Naive thymus-derived CD8-positive, alpha-beta T cell (primary cell): ENCODE measurements at regions not wholly inside any gene's neighbourhood (a gene's known extent, or its start where the extent isn't known, plus 50 kb on each side); places are given as distances from the start of the nearest gene placed in this dataset.

Experiments used
- ATAC-seq, 2 donors: fragments of 150-1000 bp; cut with Tn5 transposase in 1 of 2; sonication (Bioruptor Pico), chemical (Tn5 transposase) in 1 of 2; 1 replicate in 1 of 2; 2 replicates in 1 of 2; pipeline ENCODE4 v1.10.0; 2021; ENCODE audit warnings: mild to moderate bottlenecking in 2 of 2, moderate library complexity in 2 of 2
- POLR2A ChIA-PET: fragments of 350-600 bp; sonication (Branson Sonifier 250); formaldehyde crosslinking; loops from one replicate; lab custom pipeline; 2021; ENCODE audit warnings: antibody characterized with exemption; lab: Charles Lee
- DNase-seq, 10 donors: peaks; one replicate each; pipeline versions ENCODE4 v3.0.0 to v3.0.0-alpha.2; 2020 to 2022
- H3K27ac Mint-ChIP-seq, 10 donors: one replicate each; pipeline ENCODE4 v1.8.0; 2020 to 2022; ENCODE audit warnings: mild to moderate bottlenecking in 10 of 10, mixed read lengths in 10 of 10, moderate library complexity in 4 of 10, inconsistent platforms in 1 of 10
- H3K27me3 Mint-ChIP-seq, 5 donors: one replicate each; pipeline ENCODE4 v1.8.0; 2021 to 2022; ENCODE audit warnings: mixed read lengths in 5 of 5
- H3K36me3 Mint-ChIP-seq, 3 donors: one replicate each; pipeline ENCODE4 v1.8.0; 2020 to 2022; ENCODE audit warnings: mixed read lengths in 3 of 3, mild to moderate bottlenecking in 2 of 3, inconsistent platforms in 1 of 3
- H3K4me1 Mint-ChIP-seq, 4 donors: one replicate each; pipeline ENCODE4 v1.8.0; 2021 to 2022; ENCODE audit warnings: mixed read lengths in 4 of 4
- H3K4me3 Mint-ChIP-seq, 10 donors: one replicate each; pipeline ENCODE4 v1.8.0; 2020 to 2022; ENCODE audit warnings: mild to moderate bottlenecking in 10 of 10, mixed read lengths in 10 of 10, moderate library complexity in 6 of 10, inconsistent platforms in 1 of 10
- H3K9me3 Mint-ChIP-seq, 9 donors: one replicate each; pipeline ENCODE4 v1.8.0; 2020 to 2022; ENCODE audit warnings: mixed read lengths in 9 of 9, mild to moderate bottlenecking in 3 of 9, inconsistent platforms in 1 of 9, moderate library complexity in 1 of 9

DNA sequence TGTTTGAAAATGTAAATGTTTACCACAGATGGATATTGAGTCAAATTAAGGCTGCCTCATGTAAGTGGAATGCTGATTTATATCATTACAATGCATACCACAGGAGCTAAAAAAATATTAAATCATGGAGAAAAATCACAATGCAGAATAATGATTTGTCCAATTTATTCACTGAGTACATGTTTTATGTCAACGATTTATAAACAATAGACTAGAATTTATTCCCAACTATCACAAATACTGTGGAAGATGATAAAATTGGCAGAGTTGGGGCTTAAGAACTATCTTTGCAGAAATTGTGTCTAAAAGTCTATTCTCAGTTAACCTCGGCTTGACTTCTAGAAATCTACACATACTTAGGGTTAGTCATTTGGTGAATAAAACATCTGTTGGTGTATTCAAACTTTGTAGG lies 472.1 kb upstream of the MARCKS start:
- no peak overlapping the region for H3K4me3 Mint-ChIP-seq
- peaks cover 0 to 4% (median 0%) of the 10 kb centered on the region in 9 donors for H3K9me3 Mint-ChIP-seq
- POLR2A ChIA-PET = no interaction called here
- ATAC-seq (no peak), DNase-seq (no peak)
- H3K36me3 Mint-ChIP-seq = no peaks in the 10 kb centered on the region
- no peak overlapping the region for H3K27ac Mint-ChIP-seq
- H3K4me1 Mint-ChIP-seq = no peaks in the 10 kb centered on the region
- H3K27me3 Mint-ChIP-seq = peaks cover 0 to 3% (median 0%) of the 10 kb centered on the region in 5 donors

DNA sequence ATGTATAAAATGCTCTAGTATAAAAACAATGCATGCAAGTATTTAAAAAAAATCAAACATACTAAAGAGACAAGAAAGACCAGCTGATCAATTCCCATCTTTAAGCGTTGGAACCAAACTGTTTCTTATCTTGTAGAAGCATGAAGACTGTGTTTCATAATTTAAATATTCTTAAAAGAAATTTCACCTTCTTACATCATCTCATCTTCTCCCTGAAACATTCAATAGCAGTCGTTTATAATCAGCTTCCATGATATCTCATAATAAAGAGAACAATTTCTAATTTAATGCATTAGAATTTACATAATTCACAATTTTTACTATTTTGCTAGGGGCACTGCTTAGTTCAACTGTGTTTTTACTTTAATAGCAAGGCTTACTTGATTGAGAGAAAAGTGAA lies 468.1 kb upstream of the MARCKS start:
- no peak for DNase-seq
- ATAC-seq = no peak
- POLR2A ChIA-PET = no interaction called here
- H3K9me3 Mint-ChIP-seq = no peaks in the 10 kb centered on the region
- peaks cover 0 to 8% (median 0%) of the 10 kb centered on the region in 5 donors for H3K27me3 Mint-ChIP-seq
- H3K4me3 Mint-ChIP-seq = no peak overlapping the region
- no peaks in the 10 kb centered on the region for H3K36me3 Mint-ChIP-seq
- no peak overlapping the region for H3K27ac Mint-ChIP-seq
- no peaks in the 10 kb centered on the region for H3K4me1 Mint-ChIP-seq

DNA sequence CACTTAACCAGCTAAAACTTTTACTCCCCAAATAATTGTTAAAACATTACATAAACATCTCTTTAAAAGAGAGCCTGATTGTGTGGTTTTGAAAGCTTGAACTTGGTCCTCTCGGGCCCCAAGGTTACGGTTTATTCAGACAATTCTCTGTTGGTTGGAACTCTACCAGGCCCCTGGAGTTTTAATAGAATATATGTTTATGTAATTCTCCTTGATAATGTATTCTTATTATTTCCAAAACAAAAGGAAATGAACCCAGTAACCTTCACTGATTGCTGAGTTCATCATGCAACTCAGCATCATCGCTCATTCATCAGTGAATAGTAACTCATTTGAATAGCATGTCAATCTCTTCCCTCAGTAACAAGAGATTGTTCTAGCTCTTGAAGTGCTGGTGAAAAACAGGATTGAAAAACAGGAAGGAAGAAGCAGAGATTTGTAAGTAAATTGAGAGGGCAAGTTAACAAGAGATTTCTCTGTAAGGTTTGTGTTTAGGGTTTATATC lies 464.5 kb upstream of the MARCKS start:
- Mint-ChIP-seq H3K4me1 (no peaks in the 10 kb centered on the region), H3K36me3 (no peaks in the 10 kb centered on the region), H3K27ac (no peak overlapping the region), H3K9me3 (no peaks in the 10 kb centered on the region), H3K27me3 (peaks cover 0 to 8% (median 0%) of the 10 kb centered on the region in 5 donors), H3K4me3 (no peak overlapping the region)
- DNase-seq = no peak
- POLR2A ChIA-PET = no interaction called here
- no peak for ATAC-seq

DNA sequence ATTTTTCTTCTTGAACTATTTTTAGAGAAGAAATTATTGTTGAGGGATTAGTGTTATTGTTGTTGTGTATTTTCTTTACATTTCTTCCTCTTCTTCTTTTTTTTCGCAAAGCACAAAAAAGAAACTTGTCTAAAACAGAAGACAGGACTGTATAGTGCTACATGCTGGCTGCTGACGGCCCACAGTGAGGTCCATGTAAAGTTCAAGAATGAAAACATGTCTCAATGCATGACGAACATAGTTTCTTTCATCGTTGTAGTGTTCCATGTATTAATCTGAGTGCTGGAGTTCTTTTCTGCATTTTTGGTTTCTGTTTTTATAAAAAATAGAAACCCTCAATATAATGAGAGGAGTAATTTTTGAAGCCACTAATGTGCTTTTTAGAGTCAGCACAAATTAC lies 462.9 kb upstream of the MARCKS start:
- H3K4me1 Mint-ChIP-seq = no peaks in the 10 kb centered on the region
- H3K27me3 Mint-ChIP-seq = peaks cover 0 to 8% (median 0%) of the 10 kb centered on the region in 5 donors
- H3K27ac Mint-ChIP-seq = no peak overlapping the region
- H3K36me3 Mint-ChIP-seq = no peaks in the 10 kb centered on the region
- peaks cover 0 to 4% (median 0%) of the 10 kb centered on the region in 9 donors for H3K9me3 Mint-ChIP-seq
- ATAC-seq (no peak), DNase-seq (no peak)
- POLR2A ChIA-PET = no interaction called here
- H3K4me3 Mint-ChIP-seq = no peak overlapping the region

DNA sequence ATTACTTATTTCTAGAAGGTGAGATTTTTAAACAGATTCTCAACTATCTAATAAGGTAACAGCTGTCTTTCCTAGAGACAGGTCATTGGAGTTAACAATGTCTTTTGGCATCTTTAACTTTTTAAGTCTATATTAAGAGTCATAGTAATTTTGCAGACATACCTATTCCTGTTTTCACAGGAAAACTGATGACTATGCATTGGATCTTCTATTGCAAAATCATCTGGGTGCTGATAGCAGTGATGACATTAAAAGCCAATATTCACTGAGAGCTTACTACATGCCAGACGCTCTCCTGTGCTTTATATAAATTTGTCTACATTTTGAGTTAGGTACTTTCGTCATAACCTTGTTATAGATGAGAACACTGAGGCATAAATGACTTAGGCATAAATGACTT lies 462.4 kb upstream of the MARCKS start:
- POLR2A ChIA-PET = no interaction called here
- DNase-seq (no peak), ATAC-seq (no peak)
- Mint-ChIP-seq H3K4me3 (no peak overlapping the region), H3K36me3 (no peaks in the 10 kb centered on the region), H3K27me3 (peaks cover 0 to 8% (median 0%) of the 10 kb centered on the region in 5 donors), H3K9me3 (peaks cover 0 to 4% (median 0%) of the 10 kb centered on the region in 9 donors), H3K4me1 (no peaks in the 10 kb centered on the region), H3K27ac (no peak overlapping the region)

DNA sequence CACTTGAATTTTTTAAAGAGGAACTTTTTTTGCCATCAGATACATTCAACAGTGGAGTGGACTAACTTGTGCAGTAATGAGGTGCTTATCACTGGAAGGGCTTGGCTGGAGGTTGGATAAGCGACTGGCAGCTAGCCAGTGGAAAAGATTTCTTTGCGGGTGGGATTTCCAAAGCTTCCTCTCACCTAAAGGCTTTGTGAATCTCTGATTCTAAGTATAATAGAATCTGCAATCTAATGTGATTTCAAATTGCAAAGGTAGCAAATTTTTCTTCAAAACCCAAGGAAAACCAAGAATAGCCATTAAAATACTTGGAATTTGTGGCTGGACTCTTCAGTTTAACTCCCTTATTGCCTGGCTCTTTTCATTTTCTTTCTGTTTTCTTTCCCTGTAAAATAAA lies 460.4 kb upstream of the MARCKS start:
- no peak for DNase-seq
- no peak overlapping the region for H3K4me3 Mint-ChIP-seq
- no peaks in the 10 kb centered on the region for H3K4me1 Mint-ChIP-seq
- peaks cover 0 to 8% (median 0%) of the 10 kb centered on the region in 9 donors for H3K9me3 Mint-ChIP-seq
- no peak overlapping the region for H3K27ac Mint-ChIP-seq
- H3K36me3 Mint-ChIP-seq = no peaks in the 10 kb centered on the region
- peaks cover 0 to 1% (median 0%) of the 10 kb centered on the region in 5 donors for H3K27me3 Mint-ChIP-seq
- ATAC-seq = no peak
- POLR2A ChIA-PET = no interaction called here

DNA sequence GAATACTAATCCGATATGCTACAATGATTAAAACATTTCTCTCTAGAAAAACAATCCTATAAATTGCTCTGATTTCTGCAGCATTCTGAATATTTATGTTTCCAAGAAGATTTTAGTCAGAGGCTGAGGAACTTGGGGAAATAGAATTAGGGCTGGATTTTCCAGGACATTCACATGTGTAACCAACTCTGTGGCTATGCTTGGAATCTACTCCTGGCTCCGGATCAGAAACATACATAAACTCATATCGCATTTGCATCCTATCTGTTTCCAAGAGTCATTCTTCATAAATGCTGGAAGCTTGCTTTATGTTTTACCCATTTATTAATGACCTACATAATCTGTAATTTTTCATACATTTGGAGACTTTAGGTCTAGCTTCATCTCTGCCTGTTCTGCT lies 459.9 kb upstream of the MARCKS start:
- ATAC-seq = no peak
- no peak overlapping the region for H3K4me3 Mint-ChIP-seq
- H3K9me3 Mint-ChIP-seq = peaks cover 0 to 8% (median 0%) of the 10 kb centered on the region in 9 donors
- POLR2A ChIA-PET = no interaction called here
- DNase-seq = no peak
- no peaks in the 10 kb centered on the region for H3K4me1 Mint-ChIP-seq
- H3K36me3 Mint-ChIP-seq = no peaks in the 10 kb centered on the region
- no peaks in the 10 kb centered on the region for H3K27me3 Mint-ChIP-seq
- no peak overlapping the region for H3K27ac Mint-ChIP-seq

DNA sequence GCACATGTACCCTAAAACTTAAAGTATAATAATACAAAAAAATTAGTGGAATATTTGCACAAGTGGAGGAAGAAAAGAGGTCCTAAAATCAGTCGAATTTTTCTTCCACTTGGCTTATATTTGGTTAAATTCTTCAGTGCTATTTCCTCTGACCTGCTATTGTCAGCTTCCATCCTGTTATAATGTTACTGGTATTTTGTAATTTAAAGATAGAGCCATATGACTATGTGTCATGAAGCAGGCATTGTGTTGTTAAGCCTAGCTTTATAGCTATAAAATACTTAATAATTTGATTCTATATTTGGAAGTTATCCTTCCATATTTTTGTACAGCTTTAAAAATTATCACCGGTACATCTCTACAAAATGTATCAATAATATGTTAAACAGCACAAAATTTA lies 455.9 kb upstream of the MARCKS start:
- Mint-ChIP-seq H3K36me3 (no peaks in the 10 kb centered on the region), H3K27me3 (peaks cover 0 to 7% (median 3%) of the 10 kb centered on the region in 5 donors), H3K4me3 (no peak overlapping the region), H3K4me1 (no peaks in the 10 kb centered on the region), H3K9me3 (peaks cover 0 to 11% (median 0%) of the 10 kb centered on the region in 9 donors), H3K27ac (no peak overlapping the region)
- no peak for DNase-seq
- no peak for ATAC-seq
- POLR2A ChIA-PET = no interaction called here

DNA sequence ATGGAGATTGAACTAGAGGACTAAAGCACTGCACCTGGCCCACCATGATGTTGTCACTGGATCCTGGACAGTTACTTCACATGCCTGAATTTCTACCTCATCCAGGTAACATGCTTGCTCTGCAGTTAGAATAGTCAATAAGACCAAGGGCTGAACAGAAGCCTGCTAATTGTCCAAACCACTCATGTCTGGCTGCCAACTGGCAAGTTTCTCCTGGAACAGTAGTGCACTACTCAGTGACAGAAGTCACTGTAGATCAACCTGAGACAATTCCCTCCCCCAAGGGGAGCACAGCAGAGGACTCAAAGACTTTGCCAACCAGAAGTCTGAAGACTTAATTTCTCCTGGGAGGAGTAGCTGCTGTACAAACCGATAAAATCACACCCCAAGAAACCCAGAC lies 454.6 kb upstream of the MARCKS start:
- no peak overlapping the region for H3K27ac Mint-ChIP-seq

DNA sequence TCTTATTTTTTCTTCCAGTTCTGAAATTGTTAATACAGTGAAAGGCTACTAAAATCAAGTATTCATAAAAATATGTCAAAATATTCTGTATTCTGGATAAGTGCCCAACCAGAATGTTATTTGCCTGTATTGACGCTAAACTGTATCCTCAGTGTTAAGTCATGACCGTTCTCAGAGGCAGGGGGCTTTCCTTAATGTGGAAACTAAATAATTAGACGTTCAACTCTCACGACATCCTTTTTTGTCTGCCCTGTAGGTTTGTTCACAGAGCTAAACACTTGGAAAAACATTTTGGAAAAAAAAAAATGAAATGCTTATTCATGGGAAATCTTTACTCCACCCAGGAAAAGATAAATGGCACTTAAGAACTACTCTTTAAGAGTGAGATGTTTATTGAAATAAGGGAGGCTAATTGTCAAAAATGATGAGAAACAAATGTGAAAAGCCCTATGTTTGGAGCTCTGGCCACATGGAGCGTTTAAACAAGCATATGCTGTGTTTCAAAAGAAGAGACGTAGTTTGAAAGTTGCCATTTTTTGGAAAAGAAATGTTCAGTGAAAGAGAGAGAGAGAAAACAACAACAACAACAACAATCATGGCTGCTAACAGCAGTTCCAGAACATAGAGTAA lies 453.1 kb upstream of the MARCKS start:
- Mint-ChIP-seq H3K4me3 (no peak overlapping the region), H3K36me3 (no peaks in the 10 kb centered on the region), H3K27ac (no peak overlapping the region), H3K9me3 (peaks cover 0 to 9% (median 0%) of the 10 kb centered on the region in 9 donors), H3K4me1 (no peaks in the 10 kb centered on the region), H3K27me3 (peaks cover 0 to 7% (median 3%) of the 10 kb centered on the region in 5 donors)
- DNase-seq = no peak
- POLR2A ChIA-PET = no interaction called here
- no peak for ATAC-seq

More for the DNA sequence above, 454.6 kb upstream of the MARCKS start:
- Mint-ChIP-seq H3K4me3 (no peak overlapping the region), H3K9me3 (peaks cover 0 to 11% (median 0%) of the 10 kb centered on the region in 9 donors), H3K27me3 (peaks cover 0 to 7% (median 3%) of the 10 kb centered on the region in 5 donors), H3K36me3 (no peaks in the 10 kb centered on the region), H3K4me1 (no peaks in the 10 kb centered on the region)
- ATAC-seq = no peak
- DNase-seq = no peak
- POLR2A ChIA-PET = no interaction called here

DNA sequence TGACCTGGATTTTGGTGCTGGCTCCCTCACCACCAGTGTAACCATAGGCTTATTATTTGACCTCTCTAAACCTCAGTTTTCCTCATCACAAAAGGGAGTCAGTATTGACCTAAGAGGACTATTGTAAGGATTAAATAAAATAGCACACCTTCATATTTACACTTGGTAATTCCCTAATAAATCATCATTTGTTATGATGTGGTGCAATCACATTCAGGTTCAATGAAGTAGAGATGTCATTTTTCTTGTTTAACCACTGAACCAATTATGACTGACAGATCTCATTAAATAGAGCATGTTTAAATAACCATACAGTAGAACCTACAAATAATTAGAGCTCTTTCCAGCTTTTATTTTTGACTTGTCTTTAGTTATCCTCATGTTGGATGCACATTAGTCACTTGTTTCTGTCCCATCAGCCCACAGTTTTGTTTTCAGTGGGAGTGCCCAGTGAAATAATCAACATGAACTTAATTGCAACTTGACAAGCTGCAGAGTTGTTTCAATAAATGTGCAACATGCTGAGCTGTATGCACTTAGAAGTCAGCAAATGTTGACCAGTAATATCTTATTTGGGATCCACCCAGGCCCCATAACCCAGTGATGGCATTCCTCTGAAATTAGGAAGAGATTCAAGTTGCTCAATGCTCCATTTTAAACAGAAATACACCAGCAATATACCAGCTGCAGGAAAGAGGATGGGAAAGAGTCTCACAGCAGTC lies 451.7 kb upstream of the MARCKS start:
- Mint-ChIP-seq H3K4me1 (no peaks in the 10 kb centered on the region), H3K36me3 (no peaks in the 10 kb centered on the region), H3K27ac (no peak overlapping the region), H3K9me3 (peaks cover 0 to 3% (median 0%) of the 10 kb centered on the region in 9 donors), H3K4me3 (no peak overlapping the region), H3K27me3 (peaks cover 0 to 7% (median 3%) of the 10 kb centered on the region in 5 donors)
- no peak for ATAC-seq
- POLR2A ChIA-PET = interaction anchor here (0.6 kb wide), 1 partner anchor 25 kb away, joined by 7 read pairs; no protein-coding TSS in a partner anchor
- DNase-seq = no peak

DNA sequence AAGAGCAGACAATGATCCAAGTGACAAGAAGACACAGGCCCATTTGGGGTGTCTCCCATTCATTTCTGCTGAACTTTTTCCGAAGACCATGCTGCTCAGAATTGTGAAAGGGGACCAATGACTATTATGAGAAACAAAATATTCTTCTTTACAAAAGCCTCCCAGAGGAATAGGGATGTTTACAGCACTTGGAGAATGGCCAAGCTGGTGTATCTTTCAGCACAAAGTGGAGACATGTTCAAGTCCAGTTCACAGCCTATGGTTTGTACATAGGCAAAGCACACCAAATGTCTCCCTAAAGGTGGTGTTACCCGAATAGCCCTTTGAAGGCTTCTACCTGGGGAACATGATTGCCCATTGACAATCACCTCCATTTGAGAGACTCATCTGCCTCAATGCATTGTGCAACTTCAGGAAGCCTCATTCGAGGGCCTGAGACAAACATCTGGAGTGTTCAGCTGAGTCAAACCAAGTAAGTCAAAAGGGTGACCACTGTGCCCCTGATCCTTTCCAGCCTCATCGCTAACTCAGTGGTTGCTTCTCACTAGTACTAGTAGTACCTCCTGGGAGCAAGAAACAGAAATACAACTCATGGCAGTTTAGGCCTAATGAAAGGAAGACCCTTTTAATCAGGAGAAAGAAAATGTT lies 451.0 kb upstream of the MARCKS start:
- Mint-ChIP-seq H3K27me3 (peaks cover 0 to 7% (median 3%) of the 10 kb centered on the region in 5 donors), H3K27ac (no peak overlapping the region), H3K9me3 (peaks cover 0 to 3% (median 0%) of the 10 kb centered on the region in 9 donors), H3K4me1 (no peaks in the 10 kb centered on the region), H3K36me3 (no peaks in the 10 kb centered on the region), H3K4me3 (no peak overlapping the region)
- no peak for DNase-seq
- ATAC-seq = no peak
- POLR2A ChIA-PET = no interaction called here

DNA sequence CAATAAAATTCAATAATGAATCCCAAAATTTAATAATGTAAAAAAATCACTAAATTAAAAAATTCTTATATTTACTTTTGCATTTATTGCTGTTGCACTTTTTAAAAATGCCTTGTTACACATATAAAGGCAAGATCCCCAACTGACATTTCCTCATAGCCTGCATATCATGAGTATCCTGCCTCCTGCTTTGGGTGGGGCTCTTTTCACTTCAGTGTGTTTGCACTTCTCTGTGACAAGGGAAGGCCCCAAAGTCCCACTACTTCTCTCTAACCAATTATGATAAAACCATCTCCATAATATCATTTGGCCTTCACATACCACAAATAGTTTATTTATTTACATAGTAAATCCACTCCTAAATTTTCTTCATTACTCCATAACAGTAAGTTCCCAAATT lies 446.1 kb upstream of the MARCKS start:
- Mint-ChIP-seq H3K9me3 (no peaks in the 10 kb centered on the region), H3K36me3 (no peaks in the 10 kb centered on the region), H3K27me3 (peaks cover 0 to 12% (median 2%) of the 10 kb centered on the region in 5 donors), H3K27ac (no peak overlapping the region), H3K4me1 (no peaks in the 10 kb centered on the region), H3K4me3 (no peak overlapping the region)
- ATAC-seq (no peak), DNase-seq (no peak)
- POLR2A ChIA-PET = no interaction called here
